Osteoblast (primary cell): ENCODE measurements at regions not wholly inside any gene's neighbourhood (a gene's known extent, or its start where the extent isn't known, plus 50 kb on each side); places are given as distances from the start of the nearest gene placed in this dataset.
A peak's percentile ranks its signal among the peaks of the same experiment; 100 is the strongest.

Source experiments
- DNase-seq: peaks from one replicate; pipeline ENCODE4 v3.0.0; 2011; ENCODE audit warnings: low spot score, mixed read lengths; ENCODE audit not compliant: insufficient read length; ENCODE audit errors: missing footprints
- H2AFZ ChIP-seq: 2 replicates; pipeline ENCODE4 v1.6.0; 2011; ENCODE audit warnings: mild to moderate bottlenecking, low read length
- H3K27ac ChIP-seq: 2 replicates; pipeline ENCODE4 v1.5.1; 2011; ENCODE audit warnings: mild to moderate bottlenecking, low read depth, low read length, moderate library complexity
- H3K27me3 ChIP-seq: 2 replicates; pipeline ENCODE4 v1.6.0; 2012; ENCODE audit warnings: mild to moderate bottlenecking, control low read depth, inconsistent platforms, low read length, moderate library complexity; ENCODE audit not compliant: insufficient read depth
- H3K36me3 ChIP-seq: 2 replicates; pipeline ENCODE4 v1.5.1; 2011; ENCODE audit warnings: mild to moderate bottlenecking, low read length, control low read depth, moderate library complexity; ENCODE audit not compliant: insufficient read depth
- H3K4me1 ChIP-seq: 2 replicates; pipeline ENCODE4 v1.5.1; 2011; ENCODE audit warnings: mild to moderate bottlenecking, low read length, control low read depth, moderate library complexity; ENCODE audit not compliant: insufficient read depth
- H3K4me2 ChIP-seq: 2 replicates; pipeline ENCODE4 v1.6.0; 2011; ENCODE audit warnings: mild to moderate bottlenecking, low read length; ENCODE audit not compliant: insufficient read depth
- H3K4me3 ChIP-seq: fragments of 200-600 bp; sonication (generic); 3 replicates; pipeline ENCODE4 v1.5.1; 2012; ENCODE audit warnings: mild to moderate bottlenecking, low read length, inconsistent platforms; ENCODE audit not compliant: insufficient read depth
- H3K79me2 ChIP-seq: 2 replicates; pipeline ENCODE4 v1.6.0; 2012; ENCODE audit warnings: mild to moderate bottlenecking, low read length, control low read depth, inconsistent platforms; ENCODE audit not compliant: insufficient read depth
- H3K9me3 ChIP-seq: 2 replicates; pipeline ENCODE4 v1.5.1; 2011; ENCODE audit warnings: low read depth, low read length, control low read depth
- H4K20me1 ChIP-seq: 2 replicates; pipeline ENCODE4 v1.6.0; 2012; ENCODE audit warnings: mild to moderate bottlenecking, low read length, control low read depth; ENCODE audit not compliant: insufficient read depth
- TF ChIP-seq, protein P1 (sequence below): IDR thresholded peaks from 2 replicates; pipeline ENCODE4 v1.5.1; 2011; ENCODE audit warnings: mild to moderate bottlenecking, low read depth, low read length, moderate library complexity; ENCODE audit errors: extremely low read depth

DNA sequence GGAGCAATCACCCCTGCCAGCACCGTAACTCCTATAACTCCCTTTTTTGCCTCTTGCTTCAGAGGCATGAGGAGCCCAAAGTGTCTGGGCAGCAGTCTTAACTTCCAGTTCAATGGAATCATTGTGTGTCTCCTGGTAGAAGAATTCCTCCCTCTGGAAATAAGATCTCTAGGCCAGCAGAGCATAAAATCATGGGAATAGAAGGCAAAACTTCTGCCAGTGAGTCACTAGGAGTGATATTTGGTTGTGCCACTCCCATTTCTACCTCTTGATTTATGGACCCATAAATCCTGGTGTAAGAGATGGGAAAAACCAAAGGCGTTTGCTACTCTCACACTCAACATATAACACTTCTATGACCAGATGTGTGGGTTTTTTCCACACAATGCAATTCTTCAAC is 104.9 kb upstream of the FAM180A start:
- no peak overlapping the region for H3K27ac ChIP-seq
- DNase-seq = peak; percentile 55

DNA sequence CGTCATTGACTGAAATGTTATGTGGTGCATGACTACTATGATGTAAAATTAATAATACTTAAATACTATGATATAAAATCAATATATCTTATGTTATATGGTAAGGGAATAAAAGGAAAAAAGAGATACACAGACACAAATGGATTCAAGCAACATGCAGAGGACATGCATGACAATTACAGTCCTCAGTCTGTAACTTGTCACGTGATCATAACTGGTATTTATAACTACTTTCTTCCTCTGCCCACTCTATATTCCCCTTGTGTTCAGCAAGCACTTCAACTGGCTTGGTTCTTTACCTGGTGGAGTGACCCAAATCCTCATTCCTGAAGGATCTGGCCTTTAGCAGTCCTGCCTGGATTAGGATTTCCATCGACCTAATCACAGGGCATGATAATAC is 104.4 kb upstream of the FAM180A start:
- no peaks in the 10 kb centered on the region for H4K20me1 ChIP-seq
- H3K9me3 ChIP-seq = no peaks in the 10 kb centered on the region
- no peaks in the 10 kb centered on the region for H3K36me3 ChIP-seq
- H2AFZ ChIP-seq = no peak overlapping the region
- TF ChIP-seq, protein P1, sequence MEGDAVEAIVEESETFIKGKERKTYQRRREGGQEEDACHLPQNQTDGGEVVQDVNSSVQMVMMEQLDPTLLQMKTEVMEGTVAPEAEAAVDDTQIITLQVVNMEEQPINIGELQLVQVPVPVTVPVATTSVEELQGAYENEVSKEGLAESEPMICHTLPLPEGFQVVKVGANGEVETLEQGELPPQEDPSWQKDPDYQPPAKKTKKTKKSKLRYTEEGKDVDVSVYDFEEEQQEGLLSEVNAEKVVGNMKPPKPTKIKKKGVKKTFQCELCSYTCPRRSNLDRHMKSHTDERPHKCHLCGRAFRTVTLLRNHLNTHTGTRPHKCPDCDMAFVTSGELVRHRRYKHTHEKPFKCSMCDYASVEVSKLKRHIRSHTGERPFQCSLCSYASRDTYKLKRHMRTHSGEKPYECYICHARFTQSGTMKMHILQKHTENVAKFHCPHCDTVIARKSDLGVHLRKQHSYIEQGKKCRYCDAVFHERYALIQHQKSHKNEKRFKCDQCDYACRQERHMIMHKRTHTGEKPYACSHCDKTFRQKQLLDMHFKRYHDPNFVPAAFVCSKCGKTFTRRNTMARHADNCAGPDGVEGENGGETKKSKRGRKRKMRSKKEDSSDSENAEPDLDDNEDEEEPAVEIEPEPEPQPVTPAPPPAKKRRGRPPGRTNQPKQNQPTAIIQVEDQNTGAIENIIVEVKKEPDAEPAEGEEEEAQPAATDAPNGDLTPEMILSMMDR = no peak
- no peak overlapping the region for H3K27ac ChIP-seq
- peaks cover 6% of the 10 kb centered on the region for H3K4me1 ChIP-seq
- no peak overlapping the region for H3K4me3 ChIP-seq
- no peaks in the 10 kb centered on the region for H3K79me2 ChIP-seq
- H3K4me2 ChIP-seq = no peak overlapping the region
- DNase-seq = no peak
- H3K27me3 ChIP-seq = no peaks in the 10 kb centered on the region

More for the DNA sequence above, 104.9 kb upstream of the FAM180A start:
- Histone ChIP-seq H3K4me1 (peaks cover 6% of the 10 kb centered on the region), H4K20me1 (no peaks in the 10 kb centered on the region), H3K36me3 (no peaks in the 10 kb centered on the region), H3K9me3 (no peaks in the 10 kb centered on the region), H2AFZ (no peak overlapping the region), H3K79me2 (no peaks in the 10 kb centered on the region), H3K27me3 (no peaks in the 10 kb centered on the region), H3K4me2 (no peak overlapping the region), H3K4me3 (no peak overlapping the region)
- TF ChIP-seq, protein P1 = no peak

DNA sequence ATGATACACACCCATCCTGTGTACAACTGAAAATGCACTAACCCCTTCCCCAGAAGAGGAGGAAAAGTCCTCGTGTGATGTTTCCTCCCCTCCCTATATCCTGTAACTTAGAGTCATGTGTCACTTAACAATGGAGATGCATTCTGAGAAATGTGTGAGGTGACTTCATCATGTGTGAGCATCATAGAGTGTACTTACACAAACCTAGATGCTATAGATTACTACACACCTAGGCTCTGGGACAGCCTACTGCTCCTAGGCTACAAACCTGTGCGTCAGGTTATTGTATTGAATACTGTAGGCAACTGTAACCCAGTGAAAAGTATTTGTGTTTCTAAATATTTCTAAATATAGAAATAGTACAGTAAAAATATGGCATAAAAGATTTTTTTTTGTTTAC is 98.6 kb upstream of the FAM180A start:
- Histone ChIP-seq H3K4me3 (no peak overlapping the region), H3K9me3 (no peaks in the 10 kb centered on the region), H2AFZ (no peak overlapping the region), H4K20me1 (no peaks in the 10 kb centered on the region), H3K79me2 (no peaks in the 10 kb centered on the region), H3K4me1 (no peaks in the 10 kb centered on the region), H3K36me3 (no peaks in the 10 kb centered on the region), H3K27me3 (no peaks in the 10 kb centered on the region), H3K27ac (no peak overlapping the region), H3K4me2 (no peak overlapping the region)
- TF ChIP-seq, protein P1 = no peak
- no peak for DNase-seq

DNA sequence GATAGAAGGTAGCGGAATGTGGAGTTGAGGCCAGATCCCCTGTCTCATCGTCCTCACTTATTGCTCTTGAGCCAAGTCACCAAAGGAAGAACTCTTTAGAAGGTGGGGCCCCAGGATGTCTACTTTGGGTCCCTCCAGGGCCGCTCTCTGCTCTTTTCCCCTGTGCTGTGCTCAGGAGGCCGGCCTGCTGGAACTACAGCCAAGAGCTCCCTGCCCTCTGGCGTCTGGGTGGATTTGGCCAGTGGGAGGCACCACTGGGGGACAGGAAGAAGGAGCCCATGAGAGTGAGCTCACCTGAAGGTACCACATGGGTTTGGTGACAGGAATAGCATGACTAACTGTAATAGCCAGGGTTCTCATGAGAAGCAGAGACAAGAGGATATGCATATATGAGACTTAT is 97.7 kb upstream of the FAM180A start:
- no peak for DNase-seq
- TF ChIP-seq, protein P1 = no peak
- no peak overlapping the region for H3K4me2 ChIP-seq
- H3K27ac ChIP-seq = no peak overlapping the region
- H3K79me2 ChIP-seq = no peaks in the 10 kb centered on the region
- H3K36me3 ChIP-seq = no peaks in the 10 kb centered on the region
- no peaks in the 10 kb centered on the region for H4K20me1 ChIP-seq
- no peaks in the 10 kb centered on the region for H3K9me3 ChIP-seq
- H3K4me3 ChIP-seq = no peak overlapping the region
- H2AFZ ChIP-seq = no peak overlapping the region
- H3K27me3 ChIP-seq = no peaks in the 10 kb centered on the region
- no peaks in the 10 kb centered on the region for H3K4me1 ChIP-seq
